Transverse colon (tissue), 4 donors: ENCODE measurements at regions not wholly inside any gene's neighbourhood (a gene's known extent, or its start where the extent isn't known, plus 50 kb on each side); places are given as distances from the start of the nearest gene placed in this dataset.

Experiments used
- DNase-seq: peaks from one replicate; pipeline ENCODE4 v3.0.0-alpha.2; 2019
- H3K27ac ChIP-seq, 4 donors: fragments of 200-600 bp; sonication (generic); 2 replicates each; pipeline ENCODE4 v1.5.1; 2016 to 2018; ENCODE audit warnings: inconsistent platforms in 4 of 4
- H3K27me3 ChIP-seq: fragments of 200-600 bp; sonication (generic); 2 replicates; pipeline ENCODE4 v1.5.1; 2017; ENCODE audit warnings: inconsistent platforms
- H3K36me3 ChIP-seq, 4 donors: fragments of 200-600 bp; sonication (generic); 2 replicates each; pipeline ENCODE4 v1.5.1; 2017 to 2019; ENCODE audit warnings: inconsistent platforms in 4 of 4
- H3K4me1 ChIP-seq, 4 donors: fragments of 200-600 bp; sonication (generic); 2 replicates each; pipeline ENCODE4 v1.5.1; 2017 to 2020; ENCODE audit warnings: inconsistent platforms in 4 of 4
- H3K4me3 ChIP-seq, 4 donors: fragments of 200-600 bp; sonication (generic); 1 replicate in 1 of 4; 2 replicates in 3 of 4; pipeline versions ENCODE4 v1.5.1 to v1.6.1; 2017 to 2019; ENCODE audit warnings: inconsistent platforms in 4 of 4
- H3K9me3 ChIP-seq, 2 donors: fragments of 200-600 bp; sonication (generic); 2 replicates each; pipeline ENCODE4 v1.5.1; 2017 to 2019; ENCODE audit warnings: inconsistent platforms in 2 of 2
- EP300 ChIP-seq: sonication (generic); formaldehyde crosslinking; IDR thresholded peaks from one replicate; pipeline ENCODE4 v1.6.1; 2017; ENCODE audit warnings: antibody characterized with exemption, low read depth
- POLR2A ChIP-seq: fragments of 450-650 bp; IDR thresholded peaks from one replicate; pipeline ENCODE4 v1.6.1; 2016; ENCODE audit warnings: antibody characterized with exemption, mild to moderate bottlenecking, moderate library complexity
- POLR2AphosphoS5 ChIP-seq, 3 donors: sonication (generic); formaldehyde crosslinking; IDR thresholded peaks; one replicate each; pipeline ENCODE4 v1.6.1; 2016; ENCODE audit warnings: antibody characterized with exemption in 3 of 3
- WGBS, 2 donors: methylation state at CpG; one replicate each; pipeline ENCODE4 v1.1.5; 2018; ENCODE audit warnings: low coverage in 1 of 2; 5-methylcytosine and 5-hydroxymethylcytosine counted together
- in situ Hi-C, 4 donors: fragments of 200-750 bp; cut with MboI; loops; one replicate each; pipeline versions ENCODE4 v1.15.0 to v1.15.1; 2017; ENCODE audit warnings: low sequenced_read_pairs in 3 of 4, low pct_ligation_motif_present in 1 of 4, low pct_unique_long_range_greater_than_20kb in 1 of 4
- intact Hi-C: fragments of 100-400 bp; cut with DNase I; formaldehyde crosslinking; loops from one replicate; pipeline ENCODE4 v1.15.1; 2023; ENCODE audit warnings: low total_unique reads
- TF ChIP-seq, protein P1 (sequence below), 5 experiments: fragments of 200-600 bp in 3 of 5; fragments of 450-650 bp in 2 of 5; sonication (generic) in 3 of 5; IDR thresholded peaks; 1 replicate in 2 of 5; 2 replicates in 3 of 5; pipeline ENCODE4 v1.5.1; 2016 to 2017; ENCODE audit warnings: antibody characterized with exemption in 5 of 5, inconsistent platforms in 3 of 5, mild to moderate bottlenecking in 2 of 5, moderate library complexity in 1 of 5

DNA sequence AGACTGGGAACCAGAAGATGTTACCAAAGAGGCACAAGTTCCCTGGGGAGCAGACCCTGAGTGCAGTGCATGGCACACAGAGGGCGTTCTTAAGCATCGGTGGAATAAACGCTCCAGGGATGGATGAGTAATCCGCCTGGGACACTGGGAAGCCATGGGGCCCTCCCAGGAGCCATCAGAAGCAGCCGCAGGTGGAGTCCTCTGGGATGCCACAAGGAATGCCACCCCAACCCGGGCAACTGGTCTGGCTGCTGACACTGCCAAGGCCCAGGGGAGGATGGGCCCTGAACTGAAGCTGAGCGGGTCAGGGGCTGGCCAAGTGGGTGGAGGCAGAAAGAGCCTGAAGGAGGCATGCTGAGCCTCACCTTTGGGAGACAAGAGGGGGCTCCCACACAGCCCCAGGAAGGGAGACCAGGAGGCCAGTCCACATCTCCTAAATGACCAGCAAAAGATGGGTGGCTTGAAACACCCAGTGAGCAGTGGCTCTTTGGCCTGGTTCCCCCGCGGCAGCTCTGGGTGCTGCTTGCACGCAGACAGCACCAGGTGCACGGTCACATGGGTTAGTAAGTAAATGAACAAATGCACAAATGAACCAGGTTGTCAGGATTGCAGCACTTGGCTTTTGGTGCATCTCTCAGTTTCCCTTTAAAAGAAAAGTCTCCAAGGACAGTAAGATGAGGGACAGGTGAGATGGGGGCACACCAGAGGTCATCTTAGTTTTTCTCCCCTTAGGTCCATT is 141.3 kb upstream of the ZMIZ1 start:
- no peak overlapping the region for H3K4me3 ChIP-seq
- H3K27me3 ChIP-seq = no peaks in the 10 kb centered on the region
- in situ Hi-C loops = loop anchor here in 2 of 4 donors (25.0 kb wide), 1 partner anchor 260 kb away; no protein-coding TSS in a partner anchor
- peaks cover 0 to 22% (median 14%) of the 10 kb centered on the region in 4 donors for H3K4me1 ChIP-seq
- intact Hi-C loops = no loop called here
- H3K27ac ChIP-seq = no peak overlapping the region
- WGBS, 2 donors = 20 to 67% methylated on average over 1 to 11 of the region's 11 CpGs
- no peaks in the 10 kb centered on the region for H3K9me3 ChIP-seq
- TF ChIP-seq EP300 = no peak
- TF ChIP-seq, protein P1, sequence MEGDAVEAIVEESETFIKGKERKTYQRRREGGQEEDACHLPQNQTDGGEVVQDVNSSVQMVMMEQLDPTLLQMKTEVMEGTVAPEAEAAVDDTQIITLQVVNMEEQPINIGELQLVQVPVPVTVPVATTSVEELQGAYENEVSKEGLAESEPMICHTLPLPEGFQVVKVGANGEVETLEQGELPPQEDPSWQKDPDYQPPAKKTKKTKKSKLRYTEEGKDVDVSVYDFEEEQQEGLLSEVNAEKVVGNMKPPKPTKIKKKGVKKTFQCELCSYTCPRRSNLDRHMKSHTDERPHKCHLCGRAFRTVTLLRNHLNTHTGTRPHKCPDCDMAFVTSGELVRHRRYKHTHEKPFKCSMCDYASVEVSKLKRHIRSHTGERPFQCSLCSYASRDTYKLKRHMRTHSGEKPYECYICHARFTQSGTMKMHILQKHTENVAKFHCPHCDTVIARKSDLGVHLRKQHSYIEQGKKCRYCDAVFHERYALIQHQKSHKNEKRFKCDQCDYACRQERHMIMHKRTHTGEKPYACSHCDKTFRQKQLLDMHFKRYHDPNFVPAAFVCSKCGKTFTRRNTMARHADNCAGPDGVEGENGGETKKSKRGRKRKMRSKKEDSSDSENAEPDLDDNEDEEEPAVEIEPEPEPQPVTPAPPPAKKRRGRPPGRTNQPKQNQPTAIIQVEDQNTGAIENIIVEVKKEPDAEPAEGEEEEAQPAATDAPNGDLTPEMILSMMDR (IDR thresholded peaks at IDR 0.05) = no peak
- no peak for TF ChIP-seq POLR2AphosphoS5 (IDR thresholded peaks at IDR 0.05)
- no peak for TF ChIP-seq POLR2A
- DNase-seq = no peak
- no peaks in the 10 kb centered on the region for H3K36me3 ChIP-seq

DNA sequence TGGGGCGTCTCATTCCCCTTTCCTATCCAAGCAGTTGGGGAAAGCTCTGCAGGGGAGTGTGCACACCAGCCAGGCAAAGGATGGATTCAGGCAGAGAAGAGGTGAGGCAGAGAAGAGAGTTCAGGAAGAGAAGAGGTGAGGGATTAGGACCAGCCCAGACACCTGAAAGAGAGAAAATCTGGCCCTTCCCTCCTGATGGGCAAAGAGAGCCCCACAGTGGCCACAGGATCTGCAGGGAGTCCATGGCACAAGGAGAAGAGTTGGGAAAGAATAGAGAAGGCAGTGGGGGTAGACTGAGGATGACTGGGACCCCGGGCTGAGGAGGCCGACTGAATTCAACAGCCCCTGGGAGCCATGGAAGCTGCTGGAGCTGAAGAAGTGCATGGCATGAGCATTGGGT is 140.4 kb upstream of the ZMIZ1 start:
- Histone ChIP-seq H3K4me1 (peaks cover 0 to 18% (median 12%) of the 10 kb centered on the region in 4 donors), H3K9me3 (no peaks in the 10 kb centered on the region), H3K27me3 (no peaks in the 10 kb centered on the region), H3K4me3 (no peak overlapping the region), H3K36me3 (no peaks in the 10 kb centered on the region), H3K27ac (no peak overlapping the region)
- WGBS, 2 donors = 81% methylated on average over 3 of the region's 3 CpGs; no CpG with 5 or more reads in 1 of the 2 donors
- no peak for DNase-seq
- in situ Hi-C loops (loop anchor here in 2 of 4 donors (25.0 kb wide), 1 partner anchor 259 kb away; no protein-coding TSS in a partner anchor), intact Hi-C loops (no loop called here)
- TF ChIP-seq POLR2AphosphoS5 (IDR thresholded peaks at IDR 0.05) (no peak), EP300 (no peak), POLR2A (no peak)
- TF ChIP-seq, protein P1 (IDR thresholded peaks at IDR 0.05) = no peak

DNA sequence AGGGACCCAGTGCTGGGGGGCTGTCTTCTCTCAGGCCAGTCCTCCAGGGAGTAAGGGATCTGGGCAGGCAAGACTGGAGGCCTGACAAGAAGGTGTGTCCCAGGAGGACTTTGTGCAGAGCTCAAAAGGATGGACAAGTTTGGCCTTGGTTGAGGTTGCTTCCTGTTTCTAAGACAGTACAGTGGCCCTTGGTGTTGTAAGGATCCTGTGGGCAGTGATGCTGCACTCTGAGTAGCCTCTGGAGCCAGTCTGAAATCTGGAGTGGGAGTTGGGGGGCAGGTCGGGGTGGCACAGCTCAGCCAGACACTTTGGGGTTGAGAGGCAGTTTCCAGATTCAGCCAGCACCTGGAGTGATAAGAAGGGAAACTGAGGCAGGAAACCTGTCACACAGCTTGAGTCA is 139.2 kb upstream of the ZMIZ1 start:
- no peaks in the 10 kb centered on the region for H3K27me3 ChIP-seq
- WGBS, 2 donors = 89% methylated on average over 1 of the region's 1 CpG; no CpG with 5 or more reads in 1 of the 2 donors
- no peak overlapping the region for H3K4me3 ChIP-seq
- no peak for DNase-seq
- intact Hi-C loops = no loop called here
- no peaks in the 10 kb centered on the region for H3K9me3 ChIP-seq
- no peaks in the 10 kb centered on the region for H3K36me3 ChIP-seq
- H3K4me1 ChIP-seq = peaks cover 0 to 6% (median under 1%) of the 10 kb centered on the region in 4 donors
- in situ Hi-C loops = loop anchor here in 2 of 4 donors (25.0 kb wide), 1 partner anchor 258 kb away; no protein-coding TSS in a partner anchor
- no peak overlapping the region for H3K27ac ChIP-seq
- no peak for TF ChIP-seq POLR2A
- TF ChIP-seq EP300 = no peak
- TF ChIP-seq, protein P1 (IDR thresholded peaks at IDR 0.05) = no peak
- TF ChIP-seq POLR2AphosphoS5 (IDR thresholded peaks at IDR 0.05) = no peak

DNA sequence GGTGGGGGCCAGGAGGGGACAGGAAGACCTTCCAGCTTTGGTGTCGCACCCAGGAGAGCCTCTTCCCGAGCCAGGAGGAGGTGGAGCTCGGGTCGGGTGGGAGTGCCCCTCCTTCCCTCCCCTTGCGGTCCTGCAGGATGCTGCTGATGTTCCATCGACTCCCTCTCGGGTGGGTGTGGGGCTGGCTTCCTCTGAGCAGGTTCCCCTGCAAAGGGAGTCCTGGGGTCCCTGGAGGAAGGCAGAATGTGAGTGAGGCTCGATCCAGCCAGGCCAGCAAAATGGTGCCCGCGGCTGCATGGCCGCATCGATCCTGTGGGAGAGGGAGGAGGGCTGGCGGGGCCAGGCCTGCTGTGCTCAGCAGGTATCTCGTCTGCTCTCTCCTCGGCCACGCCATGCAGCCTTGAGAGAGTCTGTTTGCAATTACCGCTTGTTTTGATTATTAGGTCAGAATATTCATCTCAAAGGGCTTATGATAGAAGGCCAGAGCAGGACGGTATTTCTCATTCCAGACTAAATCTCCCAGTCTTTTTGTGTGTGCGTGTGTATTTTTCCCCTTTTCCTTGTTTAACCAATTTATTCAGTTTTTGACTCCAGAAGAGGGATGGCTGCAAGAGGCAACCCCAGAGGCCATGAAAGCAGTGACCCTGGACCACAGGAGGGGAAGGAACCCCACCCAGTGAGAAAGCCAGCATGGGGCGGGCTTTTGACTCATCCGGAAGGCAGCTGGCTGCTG is 137.3 kb upstream of the ZMIZ1 start:
- in situ Hi-C loops = loop anchor here in 2 of 4 donors (25.0 kb wide), 1 partner anchor 256 kb away; no protein-coding TSS in a partner anchor
- Histone ChIP-seq H3K36me3 (no peaks in the 10 kb centered on the region), H3K9me3 (no peaks in the 10 kb centered on the region), H3K4me1 (peaks cover 0 to 4% (median 0%) of the 10 kb centered on the region in 4 donors), H3K27ac (peak overlapping the region; percentile 16 to 37 (median 25)), H3K27me3 (no peaks in the 10 kb centered on the region), H3K4me3 (no peak overlapping the region)
- intact Hi-C loops = no loop called here
- 73 to 76% methylated on average over 3 to 20 of the region's 21 CpGs for WGBS, 2 donors
- no peak for TF ChIP-seq EP300
- no peak for TF ChIP-seq POLR2AphosphoS5 (IDR thresholded peaks at IDR 0.05)
- no peak for TF ChIP-seq POLR2A
- TF ChIP-seq, protein P1 (IDR thresholded peaks at IDR 0.05) = no peak
- peak; percentile 41 for DNase-seq
